ENCODE measurements at regions not wholly inside any gene's neighbourhood (a gene's known extent, or its start where the extent isn't known, plus 50 kb on each side); places are given as distances from the start of the nearest gene placed in this dataset.

DNA sequence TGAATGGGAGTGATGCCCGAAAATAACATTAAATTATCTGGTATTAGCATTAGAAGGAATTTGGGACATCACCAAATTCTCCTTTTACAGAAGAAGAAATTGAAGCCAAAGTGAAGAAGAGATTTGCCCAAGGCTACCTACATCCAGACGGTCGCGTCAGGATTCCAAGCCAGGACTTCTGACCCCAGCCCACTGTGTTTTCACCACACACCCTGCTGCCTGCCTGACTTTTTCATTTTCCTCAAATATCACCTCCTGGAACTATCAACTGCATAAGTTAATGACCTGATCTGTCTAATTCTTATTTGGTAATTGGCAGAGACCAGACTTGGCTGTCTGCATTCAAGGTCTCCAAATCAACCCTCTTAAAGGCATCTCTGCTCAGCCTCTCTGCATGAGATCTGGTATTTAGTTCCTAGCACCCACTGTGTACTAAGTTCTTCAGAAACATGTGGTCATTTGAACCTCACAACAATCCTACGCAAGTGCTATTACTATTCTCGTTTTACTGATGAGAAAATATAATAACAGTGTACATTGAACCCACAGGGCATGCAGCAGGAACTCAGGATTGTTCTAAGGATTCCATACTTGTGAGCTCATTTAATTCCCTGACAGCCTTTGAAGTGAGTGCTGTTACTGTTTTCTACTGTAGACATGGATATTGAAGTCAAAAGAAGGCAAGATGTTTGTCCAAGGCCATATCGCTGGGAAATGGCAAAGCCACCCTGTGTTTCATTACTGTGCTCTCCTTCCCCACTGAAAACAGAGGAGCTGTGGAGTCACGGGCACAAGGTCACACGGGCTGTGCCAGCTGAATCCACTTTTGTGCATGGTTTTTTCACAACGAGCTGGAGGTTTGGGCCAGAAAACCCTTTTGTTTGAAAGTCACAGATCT, 195.2 kb upstream of the C1QTNF7 start:
- TF ChIP-seq, protein P1, sequence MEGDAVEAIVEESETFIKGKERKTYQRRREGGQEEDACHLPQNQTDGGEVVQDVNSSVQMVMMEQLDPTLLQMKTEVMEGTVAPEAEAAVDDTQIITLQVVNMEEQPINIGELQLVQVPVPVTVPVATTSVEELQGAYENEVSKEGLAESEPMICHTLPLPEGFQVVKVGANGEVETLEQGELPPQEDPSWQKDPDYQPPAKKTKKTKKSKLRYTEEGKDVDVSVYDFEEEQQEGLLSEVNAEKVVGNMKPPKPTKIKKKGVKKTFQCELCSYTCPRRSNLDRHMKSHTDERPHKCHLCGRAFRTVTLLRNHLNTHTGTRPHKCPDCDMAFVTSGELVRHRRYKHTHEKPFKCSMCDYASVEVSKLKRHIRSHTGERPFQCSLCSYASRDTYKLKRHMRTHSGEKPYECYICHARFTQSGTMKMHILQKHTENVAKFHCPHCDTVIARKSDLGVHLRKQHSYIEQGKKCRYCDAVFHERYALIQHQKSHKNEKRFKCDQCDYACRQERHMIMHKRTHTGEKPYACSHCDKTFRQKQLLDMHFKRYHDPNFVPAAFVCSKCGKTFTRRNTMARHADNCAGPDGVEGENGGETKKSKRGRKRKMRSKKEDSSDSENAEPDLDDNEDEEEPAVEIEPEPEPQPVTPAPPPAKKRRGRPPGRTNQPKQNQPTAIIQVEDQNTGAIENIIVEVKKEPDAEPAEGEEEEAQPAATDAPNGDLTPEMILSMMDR (conservative IDR thresholded peaks at IDR 0.05 in 1 of 2, IDR thresholded peaks at IDR 0.05 in 1 of 2; ENCODE audit: extremely low read depth in 1 of 2, insufficient read depth in 1 of 2, low read depth in 1 of 2, low read length in 2 of 2), result no peak
- TF ChIP-seq EZH2 (IDR thresholded peaks at IDR 0.05; ENCODE audit: borderline replicate concordance, low read length), result no peak
